ENCODE measurements at regions not wholly inside any gene's neighbourhood (a gene's known extent, or its start where the extent isn't known, plus 50 kb on each side); places are given as distances from the start of the nearest gene placed in this dataset.

GRCh38 chr12:67394550-67394949, 125.4 kb downstream of the CAND1 start:
- TF ChIP-seq EZH2 (optimal IDR thresholded peaks at IDR 0.05; ENCODE audit: low read depth, low read length), result no peak
- TF ChIP-seq CTCF (IDR thresholded peaks at IDR 0.05; ENCODE audit: low read length), result no peak

All from MM.1S (cell line).